ENCODE measurements at regions not wholly inside any gene's neighbourhood (a gene's known extent, or its start where the extent isn't known, plus 50 kb on each side); places are given as distances from the start of the nearest gene placed in this dataset.
"Not testable (repeated sequence)": the region's sequence is repeated elsewhere in the genome, so short reads cannot be mapped to it uniquely, and the experiment has no call there.

DNA sequence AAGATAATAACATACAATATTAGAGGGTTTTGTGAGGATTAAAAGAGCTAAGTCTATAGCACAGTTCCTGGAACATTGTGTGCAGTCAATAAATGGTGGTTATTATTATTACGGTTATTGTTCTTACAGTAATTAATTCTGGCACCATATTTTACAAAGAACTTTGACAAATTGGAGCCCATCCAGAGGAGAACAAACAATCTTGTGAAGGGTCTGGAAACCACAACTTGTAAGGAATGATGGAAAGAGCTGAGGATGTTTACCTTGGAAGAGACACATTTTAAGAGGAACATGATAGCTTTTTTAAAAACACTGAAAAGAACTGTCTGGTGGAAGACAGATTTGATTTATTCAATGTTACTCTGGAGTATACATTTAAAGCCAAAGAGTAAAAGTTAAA lies 150.5 kb upstream of the KRR1 start:
- DNase-seq (ENCODE audit: insufficient read length, low spot score), result no peak
- no peak for FAIRE-seq
- TF ChIP-seq, protein P1, sequence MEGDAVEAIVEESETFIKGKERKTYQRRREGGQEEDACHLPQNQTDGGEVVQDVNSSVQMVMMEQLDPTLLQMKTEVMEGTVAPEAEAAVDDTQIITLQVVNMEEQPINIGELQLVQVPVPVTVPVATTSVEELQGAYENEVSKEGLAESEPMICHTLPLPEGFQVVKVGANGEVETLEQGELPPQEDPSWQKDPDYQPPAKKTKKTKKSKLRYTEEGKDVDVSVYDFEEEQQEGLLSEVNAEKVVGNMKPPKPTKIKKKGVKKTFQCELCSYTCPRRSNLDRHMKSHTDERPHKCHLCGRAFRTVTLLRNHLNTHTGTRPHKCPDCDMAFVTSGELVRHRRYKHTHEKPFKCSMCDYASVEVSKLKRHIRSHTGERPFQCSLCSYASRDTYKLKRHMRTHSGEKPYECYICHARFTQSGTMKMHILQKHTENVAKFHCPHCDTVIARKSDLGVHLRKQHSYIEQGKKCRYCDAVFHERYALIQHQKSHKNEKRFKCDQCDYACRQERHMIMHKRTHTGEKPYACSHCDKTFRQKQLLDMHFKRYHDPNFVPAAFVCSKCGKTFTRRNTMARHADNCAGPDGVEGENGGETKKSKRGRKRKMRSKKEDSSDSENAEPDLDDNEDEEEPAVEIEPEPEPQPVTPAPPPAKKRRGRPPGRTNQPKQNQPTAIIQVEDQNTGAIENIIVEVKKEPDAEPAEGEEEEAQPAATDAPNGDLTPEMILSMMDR (IDR thresholded peaks at IDR 0.05; ENCODE audit: insufficient read depth, missing control alignments), result no peak

DNA sequence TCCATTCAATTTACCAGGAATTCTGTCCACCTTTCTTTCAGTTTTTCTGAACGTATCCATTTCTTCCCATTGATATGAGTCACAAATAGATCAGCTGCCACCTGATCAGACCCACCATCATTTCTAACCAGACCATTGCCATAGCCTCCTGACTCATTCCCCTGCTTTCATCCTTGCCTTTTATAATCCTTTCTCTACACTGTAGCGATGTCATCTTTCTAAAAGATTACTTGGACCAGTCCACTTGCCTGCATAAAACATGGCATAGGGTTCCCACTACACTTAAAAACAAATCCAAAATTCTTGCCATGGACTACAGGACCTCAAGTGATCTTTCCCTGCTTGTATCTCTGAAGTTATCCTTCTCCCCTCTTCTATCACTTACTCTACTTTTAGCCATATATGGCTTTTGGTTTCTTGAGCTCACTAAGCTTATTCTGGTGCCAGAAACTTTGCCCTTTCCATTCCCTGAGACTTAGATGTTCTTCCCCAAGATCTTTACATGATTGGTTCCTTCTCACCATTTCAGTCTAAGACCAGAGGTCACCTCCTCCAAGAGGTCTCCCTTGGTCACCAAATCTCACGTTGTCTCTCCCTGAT lies 149.5 kb upstream of the KRR1 start:
- no peak for DNase-seq (ENCODE audit: insufficient read length, low spot score)
- FAIRE-seq, result no peak

DNA sequence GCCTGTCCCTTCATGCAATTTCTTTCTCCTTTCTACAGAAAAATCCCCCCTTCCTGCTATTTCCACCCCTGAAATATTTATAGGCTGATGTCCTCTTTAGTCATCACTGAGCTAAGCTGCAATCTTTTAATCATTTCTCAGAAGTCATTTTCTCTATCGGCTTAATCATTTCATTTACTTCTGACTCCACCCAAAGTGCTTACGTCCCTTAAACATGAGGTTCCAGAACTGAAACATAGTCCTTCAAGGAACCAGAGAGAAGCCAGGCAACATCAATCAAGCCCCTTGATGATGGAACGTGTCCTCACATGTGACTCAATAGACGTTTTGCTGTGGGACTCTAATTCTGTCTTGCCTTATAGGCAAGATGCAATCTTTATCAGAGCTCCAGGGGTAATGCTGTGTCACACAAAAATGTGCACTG lies 148.7 kb upstream of the KRR1 start:
- DNase-seq (ENCODE audit: insufficient read length, low spot score), result no peak

More for the DNA sequence above, 149.5 kb upstream of the KRR1 start:
- TF ChIP-seq, protein P1 (IDR thresholded peaks at IDR 0.05; ENCODE audit: insufficient read depth, missing control alignments), result no peak

DNA sequence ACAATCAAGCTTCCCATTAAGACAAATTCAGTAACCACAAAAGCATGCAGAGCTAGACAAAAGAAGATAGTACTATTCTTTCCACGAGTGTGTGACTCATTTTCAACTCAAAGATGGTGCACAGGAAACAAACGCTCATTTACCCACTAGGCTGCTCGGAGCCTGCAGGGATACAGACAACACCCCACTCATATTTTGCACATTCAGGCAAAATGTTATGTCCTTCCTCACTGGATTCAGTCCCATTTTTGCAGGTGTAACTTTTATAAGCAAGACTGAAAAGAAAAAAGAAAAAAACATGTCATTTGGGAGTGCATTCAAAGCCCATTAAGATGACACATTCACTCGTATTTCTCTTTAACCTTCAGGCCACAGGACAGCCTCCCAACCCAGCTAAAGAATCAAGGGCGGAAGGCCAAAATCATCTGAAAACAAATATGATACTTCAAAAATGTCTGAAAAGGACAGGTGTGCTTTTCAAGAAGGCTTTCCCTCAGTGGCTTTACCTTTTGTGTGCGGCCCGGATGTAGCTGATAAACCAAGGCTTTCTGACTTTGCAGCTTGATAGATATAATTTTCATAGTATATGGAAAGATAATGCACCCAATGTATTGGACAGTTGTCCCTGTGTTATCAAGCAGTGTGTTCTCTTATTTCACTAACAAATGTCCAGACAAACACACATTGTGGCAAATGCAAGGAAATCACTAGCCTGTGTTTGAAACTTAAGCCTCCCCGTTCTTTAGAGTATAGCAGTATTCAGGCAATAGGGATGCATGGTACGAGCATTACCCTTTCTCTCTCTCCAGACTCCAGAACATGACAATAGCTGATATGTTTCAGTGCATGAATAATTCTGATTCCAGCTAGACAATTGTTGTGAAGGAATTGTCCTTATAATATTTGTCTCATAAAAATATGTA lies 147.8 kb upstream of the KRR1 start:
- TF ChIP-seq, protein P1 (IDR thresholded peaks at IDR 0.05; ENCODE audit: insufficient read depth, missing control alignments), result no peak
- FAIRE-seq, result no peak
- no peak for DNase-seq (ENCODE audit: insufficient read length, low spot score)

More for the DNA sequence above, 148.7 kb upstream of the KRR1 start:
- TF ChIP-seq, protein P1 (IDR thresholded peaks at IDR 0.05; ENCODE audit: insufficient read depth, missing control alignments), result no peak
- FAIRE-seq, result no peak

DNA sequence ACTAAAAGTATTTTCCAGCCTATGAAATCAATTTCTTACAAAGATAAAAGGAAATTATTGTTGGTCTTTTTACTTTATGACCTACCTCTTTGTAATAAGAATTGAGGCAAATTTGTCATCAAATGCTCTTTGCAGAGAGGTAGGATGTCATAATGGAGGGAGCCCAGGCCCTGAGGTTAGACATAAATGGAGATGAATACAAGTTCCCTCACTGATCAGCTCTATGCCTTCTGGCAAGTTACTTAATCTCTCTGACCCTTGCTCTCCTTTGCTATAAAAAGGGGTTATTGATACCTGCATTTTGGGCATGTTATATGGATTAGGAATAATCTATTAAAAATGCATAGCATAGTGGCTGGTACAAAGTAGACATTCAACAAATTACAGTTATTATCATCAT lies 146.9 kb upstream of the KRR1 start:
- TF ChIP-seq, protein P1 (IDR thresholded peaks at IDR 0.05; ENCODE audit: insufficient read depth, missing control alignments), result no peak
- no peak for DNase-seq (ENCODE audit: insufficient read length, low spot score)
- no peak for FAIRE-seq

DNA sequence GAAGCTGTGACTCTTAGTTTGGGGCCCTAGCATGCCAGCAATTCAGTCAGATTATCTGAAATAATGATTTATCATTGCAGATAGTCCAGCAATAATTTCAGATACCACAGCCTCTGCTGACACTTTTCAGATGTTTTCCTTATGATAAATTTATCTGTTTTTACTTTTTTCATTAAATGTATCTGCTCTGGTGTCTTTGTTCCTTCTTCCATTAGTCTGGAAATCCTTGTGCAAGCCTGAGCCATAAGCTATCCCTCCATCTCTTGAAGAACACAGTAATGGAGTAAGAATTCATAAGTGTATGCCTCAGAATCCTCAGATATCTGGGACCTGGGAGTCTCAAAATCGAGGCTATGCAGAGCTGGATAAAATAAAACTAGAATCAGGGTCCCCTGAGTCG lies 146.4 kb upstream of the KRR1 start:
- DNase-seq (ENCODE audit: insufficient read length, low spot score) (no peak), FAIRE-seq (no peak)
- TF ChIP-seq, protein P1 (IDR thresholded peaks at IDR 0.05; ENCODE audit: insufficient read depth, missing control alignments), result no peak

GRCh38 chr12:75657354-75657753 lies 145.9 kb upstream of the KRR1 start:
- not testable (repeated sequence) for FAIRE-seq

More at GRCh38 chr12:75657354-75657753, 145.9 kb upstream of the KRR1 start:
- DNase-seq (ENCODE audit: insufficient read length, low spot score), result not testable (repeated sequence)
